NCI-H82 treated with DMSO at 0.1 percent for 48 hours (cell line): ENCODE measurements at regions not wholly inside any gene's neighbourhood (a gene's known extent, or its start where the extent isn't known, plus 50 kb on each side); places are given as distances from the start of the nearest gene placed in this dataset.

Source experiments
- DNase-seq: peaks from one replicate; lab custom pipeline; 2025; ENCODE audit not compliant: unreplicated experiment; lab: John Stamatoyannopoulos, UW

DNA sequence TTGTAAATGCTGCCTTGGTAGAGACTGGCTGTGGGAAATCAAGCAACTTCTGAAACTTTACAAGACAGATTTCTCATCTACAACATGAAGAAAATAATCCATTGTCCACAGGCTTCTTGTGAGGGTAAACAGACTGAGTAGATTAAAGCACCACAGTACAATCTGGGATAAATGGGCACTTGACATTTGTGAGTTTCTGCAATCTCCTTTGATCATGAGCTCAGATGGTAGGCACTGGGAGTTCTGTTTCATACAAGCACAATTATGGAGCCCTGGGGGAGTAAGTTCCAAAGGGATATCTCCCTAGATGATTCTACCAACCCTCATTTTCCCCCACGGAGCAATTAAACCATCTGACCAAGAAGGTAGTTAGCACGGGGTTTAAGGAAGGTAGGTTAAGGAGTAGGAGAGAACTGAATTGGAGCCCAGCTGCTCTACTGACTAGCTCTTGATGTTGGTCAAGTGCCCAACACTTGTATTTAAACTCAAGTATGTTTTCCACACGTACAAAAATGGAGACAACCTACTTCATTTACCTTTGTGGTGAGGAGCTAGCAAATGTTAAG is 479.5 kb upstream of the TNC start:
- no peak for DNase-seq

DNA sequence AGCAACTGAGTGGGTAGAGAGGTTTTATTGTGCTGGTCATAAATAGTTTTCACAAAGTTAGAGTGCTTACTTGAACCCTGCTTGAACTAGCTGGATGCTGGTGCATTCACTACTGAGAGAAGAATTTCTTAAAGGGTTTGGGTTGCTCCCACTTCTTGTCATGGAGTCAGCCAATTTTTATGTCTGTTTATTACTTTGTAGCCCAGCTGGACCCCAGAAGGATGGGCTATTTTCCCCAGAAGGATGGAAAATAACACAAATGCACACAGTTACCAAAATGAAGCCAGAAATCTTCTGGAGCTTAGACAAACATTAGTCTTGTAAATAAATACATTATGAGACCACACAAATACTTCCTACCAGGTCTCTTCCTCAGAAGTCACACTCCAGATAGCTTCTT is 480.8 kb upstream of the TNC start:
- DNase-seq, result no peak

DNA sequence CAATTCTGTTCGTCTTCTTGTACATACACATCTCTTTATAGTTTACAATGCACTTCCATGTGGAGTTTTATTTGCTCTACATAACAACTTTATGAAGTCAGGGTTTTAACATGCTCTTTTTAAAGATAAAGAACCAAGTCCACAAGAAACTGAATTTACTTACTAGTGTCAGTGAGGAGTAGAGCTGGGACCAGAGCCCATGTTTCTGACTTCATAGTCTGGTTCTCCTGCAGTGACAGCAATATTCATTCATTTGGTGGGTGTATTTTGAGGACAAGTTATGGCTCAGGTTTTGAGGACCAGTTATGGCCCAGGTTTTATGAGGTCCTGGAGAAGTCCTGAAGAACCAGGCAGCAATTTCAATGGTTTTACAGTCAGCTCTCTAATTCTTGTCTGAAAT is 481.9 kb upstream of the TNC start:
- no peak for DNase-seq

DNA sequence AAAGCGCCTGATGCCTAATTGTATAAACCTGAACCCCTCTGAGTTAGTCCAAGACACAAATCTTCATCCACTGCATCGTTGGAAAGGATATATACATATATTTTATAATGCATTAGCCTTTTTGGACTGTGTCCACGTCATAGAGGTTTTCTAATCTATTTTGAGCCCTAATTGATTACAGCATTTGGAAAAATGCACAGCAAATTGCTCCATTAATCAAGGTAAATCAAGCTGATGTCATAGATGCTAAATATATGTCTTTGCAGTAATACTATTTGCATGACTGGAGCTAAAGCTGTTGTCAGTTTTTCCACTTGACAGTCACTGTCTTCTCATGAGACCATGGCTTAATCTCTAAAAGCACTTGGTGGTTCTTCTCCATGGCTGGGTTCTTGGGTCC is 483.5 kb upstream of the TNC start:
- DNase-seq, result no peak

DNA sequence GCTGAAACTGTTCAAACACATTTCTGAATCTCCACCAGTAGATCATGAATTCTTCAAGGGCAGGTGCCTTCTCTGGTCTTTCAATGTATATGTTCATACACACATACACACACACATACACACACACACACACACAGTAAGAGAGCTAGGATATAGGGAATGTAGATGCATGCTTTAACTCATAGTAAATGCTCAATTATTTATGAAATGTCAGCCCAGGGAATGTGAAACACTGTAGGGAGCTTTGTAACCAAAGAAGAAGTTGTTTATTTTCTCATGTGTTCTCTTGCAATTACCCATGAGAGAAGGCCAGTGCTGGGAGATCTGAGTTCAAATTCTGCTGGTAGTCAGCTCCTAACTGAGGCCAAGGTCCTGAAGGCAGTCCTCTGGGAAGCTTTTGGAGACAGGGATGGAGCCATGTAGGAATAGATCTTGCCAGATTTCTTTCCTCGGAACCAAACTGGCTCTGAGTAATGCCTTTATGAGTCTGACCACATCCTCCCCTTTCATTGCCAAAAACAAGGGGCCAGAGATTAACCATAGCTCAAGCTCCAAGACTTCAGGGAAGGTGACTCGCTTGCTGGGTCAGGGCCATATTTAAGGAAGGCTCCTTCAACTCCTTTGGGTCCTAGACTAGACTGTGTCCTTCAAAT is 487.0 kb upstream of the TNC start:
- DNase-seq, result no peak

DNA sequence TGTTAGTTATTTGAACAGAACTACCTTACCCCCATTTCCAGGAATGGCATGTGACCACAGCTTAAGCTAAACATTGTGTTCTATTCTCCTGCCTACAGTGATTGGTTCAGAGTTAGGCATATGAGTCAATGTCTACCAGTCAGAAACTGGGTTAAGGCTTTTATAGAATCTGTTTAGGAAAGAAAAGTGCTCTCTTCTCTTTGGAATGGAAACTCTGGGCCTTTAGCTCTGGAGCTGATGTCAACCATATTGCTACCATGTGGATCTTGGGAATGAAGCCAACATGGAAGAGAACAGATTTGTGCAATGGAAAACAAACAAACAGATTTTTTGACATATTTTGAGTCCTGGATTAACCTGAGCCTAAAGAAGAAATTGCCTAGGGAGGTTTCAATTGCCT is 488.9 kb upstream of the TNC start:
- DNase-seq, result no peak

DNA sequence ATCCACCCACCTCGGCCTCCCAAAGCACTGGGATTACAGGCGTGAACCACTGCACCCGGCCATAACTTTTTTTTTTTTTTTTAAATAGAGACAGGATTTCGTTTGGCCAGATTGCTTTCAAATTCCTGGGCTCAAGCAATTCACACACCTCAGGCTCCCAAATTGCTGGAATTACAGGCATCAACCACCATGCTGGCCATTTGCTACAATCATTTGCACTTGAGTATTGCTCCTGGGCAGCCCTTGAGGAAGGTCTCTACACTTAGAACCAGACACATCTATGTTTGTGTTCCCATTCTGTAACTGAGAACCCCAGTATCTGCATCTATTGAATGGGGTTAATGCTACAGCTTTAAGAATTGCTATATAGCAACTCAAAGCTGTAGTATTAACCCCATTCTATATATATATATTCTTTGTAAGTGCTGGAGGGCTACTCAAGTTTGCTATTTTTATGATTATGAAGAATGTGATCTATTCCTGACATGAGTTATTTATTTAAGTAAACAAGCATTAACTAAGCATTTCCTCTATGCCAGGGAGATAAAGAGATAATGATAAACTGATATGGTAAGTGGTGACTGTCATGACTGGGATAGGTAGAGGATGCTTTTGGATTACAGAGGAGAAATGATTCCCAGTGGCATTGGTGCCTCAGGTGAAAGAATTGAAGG is 496.5 kb upstream of the TNC start:
- no peak for DNase-seq

DNA sequence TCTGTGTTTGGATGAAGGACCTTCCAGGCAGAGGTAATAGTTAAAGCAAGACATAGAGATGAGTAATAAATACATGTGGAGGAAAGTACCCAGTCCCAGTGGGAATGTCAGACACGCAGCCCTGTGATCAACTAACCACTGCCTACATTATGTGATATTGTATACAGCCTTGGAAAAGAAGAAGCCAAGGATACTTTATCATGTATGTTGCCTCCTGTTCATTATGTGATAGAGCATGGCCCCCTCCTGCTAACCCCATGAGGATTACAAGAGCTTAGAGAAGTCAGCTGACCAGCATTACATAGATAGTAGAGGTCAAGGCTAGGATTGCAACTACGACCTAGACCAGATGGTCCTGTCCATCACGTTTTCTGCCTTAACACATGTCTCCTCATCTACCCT is 497.0 kb upstream of the TNC start:
- DNase-seq, result peak; percentile 68

DNA sequence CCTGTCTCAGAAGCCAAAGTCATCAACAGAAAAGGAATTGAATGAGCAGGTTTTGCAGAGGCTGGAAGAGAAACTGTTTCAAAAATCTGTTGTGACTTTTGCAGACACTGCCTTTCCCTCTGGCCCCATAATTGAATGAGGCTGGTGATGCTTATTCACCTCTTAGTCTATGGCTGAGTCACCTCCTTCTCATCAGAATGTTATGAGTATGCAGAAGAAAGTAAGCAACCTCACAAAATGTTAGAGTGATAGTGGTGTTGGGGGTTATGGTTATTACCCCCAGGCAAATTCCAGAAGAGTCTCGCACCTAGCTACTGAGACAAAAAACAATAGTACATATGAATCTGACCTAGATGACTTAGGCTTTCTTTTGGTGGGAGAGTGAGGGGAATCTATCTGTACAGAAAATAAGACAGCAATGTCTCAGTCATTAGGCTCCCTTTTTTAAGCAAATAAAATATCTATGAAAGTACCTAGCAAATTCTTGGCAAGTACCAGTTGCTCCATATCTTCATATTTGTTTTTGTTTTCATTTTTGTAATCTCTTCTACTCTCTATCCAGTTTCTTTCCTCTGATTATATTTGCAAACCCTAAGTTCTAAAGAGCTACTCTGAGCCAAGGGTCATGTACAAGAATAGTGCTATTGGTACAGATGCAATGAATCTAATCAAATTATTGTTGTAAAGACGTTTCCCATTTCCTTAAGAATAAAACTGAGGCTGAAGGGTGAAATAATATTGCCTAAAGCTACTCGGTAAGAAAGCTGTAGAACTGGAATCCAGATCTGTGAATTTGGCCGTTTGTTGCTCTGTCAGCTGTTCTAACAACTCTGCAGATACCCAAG is 498.1 kb upstream of the TNC start:
- DNase-seq, result no peak

DNA sequence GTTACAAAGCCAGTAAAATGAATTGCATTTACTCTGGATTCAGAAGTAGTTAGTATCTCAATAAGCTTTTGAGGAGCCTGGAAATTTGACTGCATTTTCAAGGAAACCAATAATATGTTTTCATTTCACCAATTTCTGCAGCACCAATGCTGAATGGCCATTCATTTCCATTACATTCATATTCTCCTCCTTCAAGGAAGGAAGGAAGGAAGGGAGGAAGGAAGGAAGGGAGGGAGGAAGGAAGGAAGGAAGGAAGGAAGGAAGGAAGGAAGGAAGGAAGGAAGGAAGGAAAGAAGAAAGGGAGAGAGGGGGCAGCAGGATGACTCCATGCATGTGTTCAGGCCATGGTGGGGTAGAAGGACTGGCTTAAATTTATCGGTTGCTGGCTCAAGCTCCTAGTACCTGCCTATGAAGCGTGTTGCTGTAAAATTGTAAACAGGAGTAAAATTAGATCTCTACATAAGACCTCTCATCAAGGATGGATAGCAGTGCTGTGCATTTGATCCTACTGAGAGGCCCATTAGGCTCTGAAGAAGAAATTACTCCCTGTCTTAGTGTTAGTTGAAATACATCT is 498.8 kb upstream of the TNC start:
- no peak for DNase-seq

DNA sequence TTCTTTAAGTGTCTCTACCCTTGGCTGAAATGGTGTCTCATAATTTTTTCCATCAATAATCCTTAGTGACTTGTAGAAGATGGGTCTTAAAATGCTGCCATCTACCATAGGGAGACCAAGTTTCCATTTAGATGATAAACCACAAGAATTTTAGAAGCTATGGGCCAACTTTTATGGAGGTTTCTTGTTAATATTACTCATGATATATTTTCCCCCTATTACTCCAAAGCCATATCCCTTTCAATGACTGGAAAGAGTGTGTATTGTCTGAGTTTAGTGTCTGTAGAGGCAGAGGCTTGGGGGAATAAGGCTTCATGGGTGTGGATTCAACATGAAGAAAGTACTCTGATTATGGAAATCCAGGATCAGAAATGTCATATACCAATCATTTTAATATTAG is 507.3 kb upstream of the TNC start:
- no peak for DNase-seq

DNA sequence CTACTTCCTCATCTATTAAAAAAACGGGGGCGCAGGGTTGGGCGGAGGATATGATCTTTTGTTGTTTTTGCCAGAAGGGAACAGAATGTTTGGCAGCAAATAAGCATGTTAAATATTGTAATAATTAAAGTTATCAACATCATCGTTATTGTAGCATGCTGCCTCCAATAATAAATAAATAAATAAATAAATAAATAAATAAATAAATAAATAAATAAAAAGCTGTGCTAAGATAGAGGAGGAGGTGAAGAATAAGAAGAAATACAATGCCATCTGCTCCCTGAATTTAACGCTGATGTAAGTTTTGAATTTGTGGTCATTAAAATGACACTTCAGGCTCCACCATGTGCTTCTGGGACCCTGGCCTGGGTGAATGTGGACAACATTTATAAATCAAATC is 508.0 kb upstream of the TNC start:
- no peak for DNase-seq

DNA sequence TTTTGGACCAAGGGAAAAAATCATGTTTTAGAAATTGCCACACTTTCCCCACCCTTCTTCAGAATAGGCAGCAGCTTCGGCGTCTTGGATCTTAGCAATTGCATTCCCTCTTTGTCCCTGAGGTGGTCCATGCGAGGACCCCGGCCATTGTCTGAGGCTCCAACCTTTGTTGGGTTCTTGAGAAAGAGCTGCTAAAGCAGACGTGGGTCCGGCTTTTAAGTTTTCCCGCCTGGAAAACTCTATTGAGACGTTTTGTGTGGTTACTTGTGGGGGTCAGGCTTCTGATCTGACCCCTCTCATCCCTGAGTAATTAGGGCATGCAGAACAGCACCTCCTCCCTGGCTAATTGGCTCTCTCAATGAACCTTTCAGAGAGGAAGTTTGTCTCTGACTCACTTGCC is 509.6 kb upstream of the TNC start:
- no peak for DNase-seq

DNA sequence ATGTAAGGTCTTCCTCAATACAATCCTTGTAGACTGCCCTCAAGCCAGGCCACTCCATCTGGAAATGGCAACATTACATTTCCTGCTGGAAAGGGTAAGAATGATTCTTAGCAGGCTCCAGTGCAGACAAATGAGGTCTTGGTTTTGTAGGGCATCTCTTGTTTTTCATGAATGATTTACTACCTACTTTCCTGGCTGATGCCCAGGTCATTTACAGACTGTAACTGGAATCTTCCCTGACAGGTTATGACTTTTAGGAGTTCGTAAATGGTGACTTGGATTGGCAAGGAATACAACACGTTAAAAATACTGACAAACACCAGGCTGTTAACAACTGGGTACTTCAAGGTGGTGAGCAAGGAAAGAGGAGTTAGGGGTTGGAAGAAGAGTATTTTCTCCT is 510.5 kb upstream of the TNC start:
- DNase-seq, result no peak

DNA sequence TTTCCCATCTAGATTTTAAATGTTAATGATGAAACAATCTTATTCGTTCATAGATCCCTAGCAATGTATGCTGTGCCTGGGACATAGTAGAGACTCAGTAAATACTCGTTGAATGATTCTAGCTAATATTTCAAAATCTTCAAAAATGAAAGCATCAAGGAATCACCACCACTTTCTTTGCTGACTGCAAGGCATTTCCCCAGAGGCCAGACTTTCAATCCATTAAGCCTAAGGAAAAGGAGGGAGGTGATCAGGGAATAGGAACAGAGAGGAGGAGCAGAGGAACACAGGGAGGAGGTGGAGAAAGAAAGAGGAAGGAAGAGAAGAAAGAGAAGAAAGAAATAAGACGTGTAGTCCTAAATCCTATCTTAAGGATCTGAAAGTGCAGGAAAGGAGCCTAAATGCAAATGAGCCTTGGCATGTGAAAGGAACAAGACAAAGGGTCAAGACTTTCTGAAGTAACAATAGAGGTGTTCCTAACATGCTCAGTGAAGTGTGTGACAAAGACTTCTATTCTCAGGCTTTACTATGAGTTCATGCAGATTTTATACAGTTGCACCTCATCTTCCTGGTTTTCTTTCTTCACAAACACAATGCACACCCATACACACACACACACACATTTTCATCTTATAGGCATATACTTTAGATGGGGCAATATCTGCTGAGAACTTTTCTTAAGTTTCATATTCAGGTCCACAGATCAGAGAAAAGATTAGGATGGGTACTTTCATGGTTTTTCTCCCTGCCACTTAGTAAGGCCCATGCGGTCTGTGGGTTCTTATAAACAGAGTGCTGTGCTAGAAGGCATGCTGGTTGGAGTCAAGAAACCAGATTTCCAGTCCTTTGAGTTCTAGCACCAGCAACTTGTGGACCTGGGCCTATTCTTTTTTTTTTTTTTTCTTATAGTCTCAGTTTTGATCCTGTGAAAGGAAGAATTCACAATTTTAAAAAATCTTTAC is 512.2 kb upstream of the TNC start:
- no peak for DNase-seq

DNA sequence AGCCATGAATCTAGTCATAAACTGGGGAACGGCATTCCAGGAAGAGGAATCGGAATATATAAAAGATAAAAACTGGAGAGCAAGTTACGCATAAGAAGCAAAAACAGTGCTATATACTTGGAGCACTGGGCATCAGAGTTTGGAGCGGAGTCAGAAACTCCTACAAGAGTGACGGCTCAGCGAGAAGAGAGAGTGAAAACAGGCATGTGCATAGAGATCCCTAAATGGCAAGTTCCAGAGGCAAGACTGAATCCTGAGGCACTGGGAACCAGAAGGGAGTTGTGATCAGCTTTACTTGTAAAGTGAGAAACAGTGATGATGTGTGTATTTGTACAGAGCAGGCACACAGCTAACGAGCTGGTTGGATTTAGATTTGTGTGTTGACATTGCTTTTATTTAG is 514.4 kb upstream of the TNC start:
- no peak for DNase-seq

DNA sequence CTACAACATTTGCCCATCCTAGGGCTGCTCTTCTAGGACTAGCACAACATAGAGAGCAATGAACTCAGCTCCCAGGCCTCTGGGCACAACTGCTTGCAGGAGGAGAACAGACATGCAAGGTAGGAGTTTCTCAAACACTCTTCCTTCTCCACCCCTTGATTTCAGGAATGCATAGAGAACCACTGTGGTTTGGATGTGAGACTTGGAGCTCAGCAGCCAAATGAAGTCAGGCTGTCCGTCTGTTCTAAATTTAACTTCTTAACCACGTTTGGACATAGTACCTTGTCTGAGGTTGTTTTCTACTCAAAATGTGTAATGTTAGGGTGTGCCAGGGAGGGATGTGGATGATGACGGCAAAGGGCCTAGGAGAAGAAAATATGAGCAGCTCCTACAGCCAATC is 515.1 kb upstream of the TNC start:
- DNase-seq, result no peak

DNA sequence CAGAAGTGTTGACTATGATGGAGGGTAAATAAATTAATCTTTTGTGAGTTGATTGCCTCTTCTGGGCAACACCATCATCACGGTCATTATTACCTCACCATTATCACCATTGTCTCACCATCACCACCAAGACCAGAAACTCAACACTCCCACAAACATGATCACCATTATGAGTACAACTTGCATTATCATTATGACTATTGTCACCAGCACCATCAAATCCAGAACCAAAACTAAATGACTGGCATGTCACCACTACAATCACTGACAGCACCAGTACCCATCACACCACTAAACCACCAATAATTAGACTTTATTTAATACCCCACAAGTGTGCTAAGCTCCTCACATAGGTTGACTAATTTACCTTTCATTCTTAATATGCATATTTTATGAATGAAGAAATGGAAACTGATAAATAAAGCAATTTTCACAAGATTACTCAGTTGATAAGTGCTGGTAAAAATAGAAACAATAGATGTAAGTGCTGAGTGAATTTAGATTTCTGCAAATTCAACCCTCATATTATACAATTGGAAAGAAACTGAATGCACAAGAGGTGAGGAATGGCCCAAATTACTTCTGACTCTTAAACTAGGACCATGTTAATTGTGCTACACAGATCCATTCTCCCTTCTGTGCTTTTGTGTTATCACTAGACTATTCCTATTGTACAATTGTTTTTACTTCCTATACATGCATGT is 517.8 kb upstream of the PAPPA start:
- DNase-seq, result no peak

DNA sequence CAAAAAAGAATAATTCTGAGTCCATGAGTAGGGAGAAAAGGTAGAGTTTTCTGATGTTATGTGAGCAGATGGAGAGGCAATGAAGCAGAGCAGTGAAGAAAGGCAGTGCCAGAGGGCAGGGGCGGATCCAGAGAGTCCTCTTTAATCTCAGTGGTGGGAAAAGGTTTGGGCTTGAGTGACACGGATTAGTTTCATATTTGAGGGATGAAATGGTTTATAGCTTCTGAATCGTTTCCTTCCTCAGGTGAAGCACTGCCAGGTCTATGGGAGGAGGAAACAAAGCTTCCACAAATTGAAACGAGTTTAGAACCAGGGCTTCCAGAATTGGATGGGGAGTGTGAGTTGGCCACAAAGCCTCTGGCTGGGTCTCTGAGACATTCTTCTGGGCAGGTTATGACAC is 517.0 kb upstream of the PAPPA start:
- no peak for DNase-seq

DNA sequence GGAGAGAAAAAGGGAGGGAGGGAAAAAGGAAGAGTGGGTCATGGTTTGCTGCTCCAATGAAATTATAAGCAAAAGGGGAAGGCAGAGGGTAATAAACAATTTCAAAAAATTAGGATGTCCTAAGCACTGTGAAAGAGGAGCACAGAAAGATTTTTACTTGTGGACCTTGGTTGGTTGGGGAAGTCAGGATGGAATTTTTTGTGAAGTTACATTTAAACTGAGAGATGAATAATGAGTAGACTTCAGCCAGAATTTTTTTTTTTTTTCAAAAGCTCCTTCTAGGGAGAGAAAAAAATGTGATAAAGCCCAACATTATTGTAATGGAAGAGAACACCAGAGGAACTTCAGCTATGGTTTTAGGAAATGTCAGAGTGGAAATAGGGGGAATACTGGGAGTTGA is 515.9 kb upstream of the PAPPA start:
- no peak for DNase-seq
